ENCODE measurements at regions not wholly inside any gene's neighbourhood (a gene's known extent, or its start where the extent isn't known, plus 50 kb on each side); places are given as distances from the start of the nearest gene placed in this dataset.

GRCh38 chr16:8493972-8494371 is 96.3 kb downstream of the TMEM114 start:
- TF ChIP-seq CTCF (IDR thresholded peaks at IDR 0.05) = no peak
- TF ChIP-seq EHMT2 (IDR thresholded peaks at IDR 0.05; ENCODE audit: low read depth) = no peak
- no peak for TF ChIP-seq SREBF2 (IDR thresholded peaks at IDR 0.05)
- no peak for TF ChIP-seq NR3C1 (IDR thresholded peaks at IDR 0.05)
- TF ChIP-seq ZC3H11A (IDR thresholded peaks at IDR 0.05) = no peak
- TF ChIP-seq MAFK (IDR thresholded peaks at IDR 0.05; ENCODE audit: partially characterized antibody) = no peak
- no peak for TF ChIP-seq JUNB (IDR thresholded peaks at IDR 0.05)
- no peak for TF ChIP-seq MYC (IDR thresholded peaks at IDR 0.05; ENCODE audit: borderline replicate concordance, low read length)
- no peak for TF ChIP-seq REST (IDR thresholded peaks at IDR 0.05)
- no peak for TF ChIP-seq ATOH8 (CRISPR knock-in tag; IDR thresholded peaks at IDR 0.05; ENCODE audit: low read depth)

Data from A549 (cell line).